ENCODE measurements at regions not wholly inside any gene's neighbourhood (a gene's known extent, or its start where the extent isn't known, plus 50 kb on each side); places are given as distances from the start of the nearest gene placed in this dataset.

Small RNA genes in the stretch of these regions (small RNA-seq; reads per million reads assigned to genes)
- gene RN7SL702P, result 0 to 0.41 (median 0) reads per million in 3 experiments
